HepG2 (cell line): ENCODE measurements at regions not wholly inside any gene's neighbourhood (a gene's known extent, or its start where the extent isn't known, plus 50 kb on each side); places are given as distances from the start of the nearest gene placed in this dataset.
A peak's percentile ranks its signal among the peaks of the same experiment; 100 is the strongest.

Source experiments
- ARID3A ChIP-seq: IDR thresholded peaks from 2 replicates; pipeline ENCODE4 v1.6.1; 2012; ENCODE audit warnings: low read depth, low read length, improper control_type of control experiment
- ASH2L ChIP-seq: fragments of 300-600, 200-600 bp; sonication (generic); IDR thresholded peaks from 2 replicates; pipeline ENCODE4 v1.7.0; 2017; ENCODE audit warnings: low read depth, mild to moderate bottlenecking, moderate library complexity, mixed read lengths, low read length; ENCODE audit not compliant: insufficient read length
- HMGXB3 ChIP-seq: sonication (generic); formaldehyde crosslinking; IDR thresholded peaks from 2 replicates; pipeline ENCODE4 v1.4.0; 2020; ENCODE audit warnings: missing genetic modification reagents, borderline replicate concordance
- HNF4A ChIP-seq: sonication (generic); formaldehyde crosslinking; IDR thresholded peaks from 2 replicates; pipeline ENCODE4 v1.4.0; 2020; ENCODE audit warnings: missing genetic modification reagents
- MED1 ChIP-seq: sonication (generic); formaldehyde crosslinking; IDR thresholded peaks from 2 replicates; pipeline ENCODE4 v1.4.0; 2020; ENCODE audit warnings: missing genetic modification reagents
- MEIS1 ChIP-seq: sonication (generic); formaldehyde crosslinking; IDR thresholded peaks from 2 replicates; pipeline ENCODE4 v1.9.0; 2021; ENCODE audit warnings: mild to moderate bottlenecking, missing genetic modification reagents, moderate library complexity, borderline replicate concordance
- NCOR1 ChIP-seq: fragments of 200-600 bp; sonication (generic); IDR thresholded peaks from 2 replicates; pipeline ENCODE4 v1.7.0; 2017; ENCODE audit warnings: antibody characterized with exemption, low read length, borderline replicate concordance
- RCOR2 ChIP-seq: IDR thresholded peaks from 2 replicates; pipeline ENCODE4 v1.6.1; 2016; ENCODE audit warnings: missing biosample characterization, missing genetic modification reagents
- SAP130 ChIP-seq: IDR thresholded peaks from 2 replicates; pipeline ENCODE4 v1.6.1; 2016; ENCODE audit warnings: low read depth
- SNAPC5 ChIP-seq: sonication (generic); formaldehyde crosslinking; IDR thresholded peaks from 2 replicates; pipeline ENCODE4 v1.8.1; 2023; ENCODE audit warnings: mild to moderate bottlenecking, missing genetic modification reagents, borderline replicate concordance
- SP5 ChIP-seq: IDR thresholded peaks from 2 replicates; pipeline ENCODE4 v1.6.1; 2016; ENCODE audit warnings: low read depth, borderline replicate concordance
- SPEN ChIP-seq: sonication (generic); formaldehyde crosslinking; IDR thresholded peaks from 2 replicates; pipeline ENCODE4 v1.5.1; 2020; ENCODE audit warnings: low read depth, mild to moderate bottlenecking, missing genetic modification reagents
- SYNCRIP ChIP-seq: fragments of 200-400 bp; formaldehyde crosslinking; IDR thresholded peaks from 2 replicates; pipeline ENCODE4 v1.6.1; 2018; ENCODE audit warnings: mild to moderate bottlenecking, low read depth, low read length; ENCODE audit not compliant: insufficient read depth
- THRA ChIP-seq: sonication (generic); formaldehyde crosslinking; IDR thresholded peaks from 2 replicates; pipeline ENCODE4 v1.4.0; 2020; ENCODE audit warnings: missing genetic modification reagents, borderline replicate concordance
- ZNF225 ChIP-seq: sonication (generic); formaldehyde crosslinking; IDR thresholded peaks from 2 replicates; pipeline ENCODE4 v1.4.0; 2020; ENCODE audit warnings: mild to moderate bottlenecking, missing genetic modification reagents
- ZNF609 ChIP-seq: sonication (generic); formaldehyde crosslinking; IDR thresholded peaks from 2 replicates; pipeline ENCODE4 v1.4.0; 2020; ENCODE audit warnings: mild to moderate bottlenecking, missing genetic modification reagents, borderline replicate concordance

GRCh38 chr4:123659262-123659661, 262.7 kb downstream of the SPRY1 start (continued):
- TF ChIP-seq ZNF609 (CRISPR knock-in tag) = peak; percentile 71; the same call in 1 of the 2 replicates
- peak; percentile 43; the same call in 1 of the 2 replicates for TF ChIP-seq SPEN (CRISPR knock-in tag)
- peak; percentile 88 for TF ChIP-seq MED1
- TF ChIP-seq THRA (CRISPR knock-in tag) = peak; percentile 53; the same call in 1 of the 2 replicates
- peak; percentile 96 for TF ChIP-seq HNF4A (CRISPR knock-in tag)
- peak; percentile 91; the same call in 1 of the 2 replicates for TF ChIP-seq RCOR2 (CRISPR knock-in tag)
- TF ChIP-seq ZNF225 (CRISPR knock-in tag) = no peak
- 0 out of 2 replicates have a peak, but pooled peaks have one; percentile 28 for TF ChIP-seq HMGXB3
- TF ChIP-seq ARID3A = peak; percentile 50; the same call in 1 of the 2 replicates
- TF ChIP-seq MEIS1 (CRISPR knock-in tag) = 0 out of 2 replicates have a peak, but pooled peaks have one; percentile 19
- peak; percentile 71 for TF ChIP-seq SAP130 (CRISPR knock-in tag)
- peak; percentile 75; the same call in 1 of the 2 replicates for TF ChIP-seq NCOR1
- TF ChIP-seq SNAPC5 (CRISPR knock-in tag) = peak; percentile 71; the same call in 1 of the 2 replicates
- no peak for TF ChIP-seq SYNCRIP
- peak; percentile 31 for TF ChIP-seq ASH2L
- TF ChIP-seq SP5 (CRISPR knock-in tag) = peak; percentile 54; the same call in 1 of the 2 replicates
